WERI-Rb-1 (cell line): ENCODE measurements at regions not wholly inside any gene's neighbourhood (a gene's known extent, or its start where the extent isn't known, plus 50 kb on each side); places are given as distances from the start of the nearest gene placed in this dataset.
"Not testable (repeated sequence)": the region's sequence is repeated elsewhere in the genome, so short reads cannot be mapped to it uniquely, and the experiment has no call there.

Experiments
- DNase-seq: peaks from one replicate; pipeline ENCODE4 v3.0.0-alpha.2; 2020
- H3K27ac ChIP-seq: fragments of 250-450 bp; sonication (Bioruptor Pico); 2 replicates; pipeline ENCODE4 v1.5.1; 2020; ENCODE audit warnings: mild to moderate bottlenecking, moderate library complexity
- H3K27me3 ChIP-seq: fragments of 250-450 bp; sonication (Bioruptor Pico); 2 replicates; pipeline ENCODE4 v1.5.1; 2021; ENCODE audit warnings: mild to moderate bottlenecking, low read depth, moderate library complexity; ENCODE audit not compliant: insufficient read depth, severe bottlenecking
- H3K36me3 ChIP-seq: fragments of 250-450 bp; sonication (Bioruptor Pico); 2 replicates; pipeline ENCODE4 v1.5.1; 2020; ENCODE audit warnings: mild to moderate bottlenecking, moderate library complexity
- H3K4me3 ChIP-seq: 2 replicates; pipeline ENCODE4 v1.5.1; 2011; ENCODE audit warnings: low read depth, mild to moderate bottlenecking, control low read depth, low read length
- H3K9me3 ChIP-seq: fragments of 250-450 bp; sonication (Bioruptor Pico); 2 replicates; pipeline ENCODE4 v1.5.1; 2021; ENCODE audit warnings: mild to moderate bottlenecking, moderate library complexity; ENCODE audit not compliant: severe bottlenecking
- CTCF ChIP-seq: IDR thresholded peaks from 2 replicates; pipeline ENCODE4 v1.5.1; 2011; ENCODE audit warnings: low read depth, mild to moderate bottlenecking, control low read depth, inconsistent platforms, low read length

- H3K9me3 ChIP-seq, H3K27ac ChIP-seq, H3K36me3 ChIP-seq, H3K4me3 ChIP-seq, H3K27me3 ChIP-seq: not testable (repeated sequence)
- peak; percentile 23; the same call in 1 of the 2 replicates for TF ChIP-seq CTCF
- DNase-seq, result peak; percentile 67
Observed at GRCh38 chr15:31650055-31650701, 323.5 kb downstream of the KLF13 start.

GRCh38 chr15:31656915-31657314 is 330.3 kb downstream of the KLF13 start:
- not testable (repeated sequence) for DNase-seq, H3K27ac ChIP-seq, H3K4me3 ChIP-seq, H3K9me3 ChIP-seq, H3K36me3 ChIP-seq, H3K27me3 ChIP-seq

DNA sequence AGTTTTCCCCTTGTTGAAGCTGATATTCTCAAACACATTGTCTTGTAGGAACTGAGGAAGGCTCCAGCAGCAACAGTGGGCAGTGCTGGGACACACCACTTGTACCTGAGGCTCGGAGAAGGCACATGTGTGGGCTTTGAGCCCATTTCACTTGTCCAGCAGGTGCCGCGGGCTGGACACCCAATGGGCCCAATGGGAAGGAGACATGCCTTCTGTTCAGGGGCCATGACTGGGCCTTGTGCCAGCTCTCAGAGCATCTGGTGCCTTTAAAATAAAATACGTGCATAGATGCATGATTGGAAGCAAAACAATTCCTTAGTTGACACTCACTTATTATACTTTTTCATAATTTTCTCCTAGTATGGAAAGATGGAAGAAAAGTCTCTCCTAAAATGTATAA is 334.2 kb downstream of the KLF13 start:
- Histone ChIP-seq H3K9me3 (no peaks in the 10 kb centered on the region), H3K36me3 (no peaks in the 10 kb centered on the region), H3K27me3 (no peaks in the 10 kb centered on the region), H3K4me3 (no peak overlapping the region), H3K27ac (no peak overlapping the region)
- no peak for TF ChIP-seq CTCF
- DNase-seq, result no peak

GRCh38 chr15:31665732-31666131 is 339.1 kb downstream of the KLF13 start:
- not testable (repeated sequence) for H3K27ac ChIP-seq, H3K4me3 ChIP-seq, H3K36me3 ChIP-seq, H3K27me3 ChIP-seq, DNase-seq, H3K9me3 ChIP-seq

DNA sequence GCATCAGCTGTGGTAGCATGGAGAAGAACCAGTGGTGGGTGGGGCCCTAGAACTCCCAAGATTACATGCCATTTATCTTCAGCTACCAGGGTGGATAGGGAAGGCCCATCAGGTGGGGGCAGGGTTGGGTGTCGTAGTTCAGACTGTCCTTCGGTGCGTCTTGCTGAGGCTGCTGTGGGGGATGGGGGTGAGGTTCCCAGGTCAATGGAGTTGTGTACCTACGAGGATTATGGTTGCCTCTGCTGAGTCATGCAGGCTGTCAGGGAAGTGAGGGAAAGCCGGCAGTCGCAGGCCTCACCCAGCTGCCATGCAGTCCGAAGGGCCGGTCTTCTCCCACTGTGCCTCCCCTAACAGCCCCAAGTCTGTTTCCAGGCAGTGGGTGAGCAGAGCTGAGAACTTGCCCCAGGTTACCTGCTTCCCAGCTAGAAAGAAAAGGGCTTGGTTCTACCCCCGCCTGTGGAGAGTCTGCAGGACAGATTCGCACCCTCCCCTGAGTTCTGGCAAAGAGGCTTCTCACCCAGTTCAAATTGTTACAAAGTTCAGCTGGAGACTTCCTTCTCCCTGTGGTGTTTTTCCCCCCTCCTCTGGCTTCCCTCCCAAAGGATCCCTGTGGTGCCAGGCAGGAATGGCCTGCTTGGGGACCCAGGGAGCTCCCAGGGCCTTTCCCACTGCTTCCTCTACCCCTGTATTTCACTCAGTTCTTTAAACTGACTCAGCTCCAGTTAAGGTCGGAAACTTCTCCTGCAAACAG is 342.7 kb downstream of the KLF13 start:
- not testable (repeated sequence) for H3K4me3 ChIP-seq, DNase-seq, H3K27me3 ChIP-seq, H3K27ac ChIP-seq, H3K9me3 ChIP-seq, H3K36me3 ChIP-seq

DNA sequence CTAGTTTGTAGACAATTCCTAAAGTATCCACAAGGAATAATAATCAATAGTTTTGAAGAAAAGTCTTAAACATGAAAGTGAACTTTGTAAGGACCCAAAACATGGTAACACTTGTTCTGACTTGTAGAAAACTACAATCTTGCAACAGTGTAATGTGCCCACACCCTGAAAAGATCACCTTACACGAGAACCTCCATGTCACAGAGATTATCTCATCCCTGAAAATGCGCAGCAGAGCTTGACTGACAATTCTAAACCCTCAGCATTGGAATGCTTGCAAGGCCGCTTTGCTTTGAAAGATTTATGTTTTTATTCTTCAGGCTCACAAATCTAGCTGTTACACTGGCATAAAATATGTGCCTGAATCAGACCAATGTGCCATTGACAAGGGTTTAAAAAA is 346.6 kb downstream of the KLF13 start:
- not testable (repeated sequence) for H3K27ac ChIP-seq, DNase-seq, H3K4me3 ChIP-seq, H3K36me3 ChIP-seq, H3K9me3 ChIP-seq, H3K27me3 ChIP-seq

- not testable (repeated sequence) for H3K36me3 ChIP-seq
Observed at GRCh38 chr15:31681529-31682259, 348.6 kb upstream of the CHRNA7 start.

GRCh38 chr15:31687088-31687487 is 343.2 kb upstream of the CHRNA7 start:
- not testable (repeated sequence) for H3K27me3 ChIP-seq, H3K27ac ChIP-seq, DNase-seq, H3K36me3 ChIP-seq, H3K9me3 ChIP-seq, H3K4me3 ChIP-seq

More at GRCh38 chr15:31681529-31682259, 348.6 kb upstream of the CHRNA7 start:
- H3K27me3 ChIP-seq, DNase-seq, H3K27ac ChIP-seq, H3K9me3 ChIP-seq, H3K4me3 ChIP-seq: not testable (repeated sequence)

DNA sequence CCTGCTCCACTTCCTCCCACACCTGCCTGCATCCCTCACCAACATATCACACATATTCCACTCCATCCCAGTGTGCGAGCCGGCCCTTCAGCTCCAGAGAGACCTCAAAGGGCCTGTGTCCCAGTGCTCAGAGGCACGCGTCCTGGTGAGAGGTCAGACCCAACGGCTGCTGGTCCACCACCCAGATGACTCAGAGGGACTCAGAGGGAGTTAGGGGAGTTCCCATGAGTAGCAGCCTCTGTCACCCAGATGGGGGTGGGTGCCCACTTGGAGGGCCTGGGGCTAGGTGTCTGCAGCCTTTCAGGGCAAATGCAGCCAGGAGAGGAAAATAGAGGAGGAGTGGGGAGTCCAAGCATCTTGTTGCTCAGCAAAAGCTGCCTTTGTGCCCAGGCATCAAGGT is 333.8 kb upstream of the CHRNA7 start:
- H3K27ac ChIP-seq, H3K27me3 ChIP-seq, H3K4me3 ChIP-seq, H3K36me3 ChIP-seq, DNase-seq, H3K9me3 ChIP-seq: not testable (repeated sequence)

GRCh38 chr15:31705076-31705678 is 325.1 kb upstream of the CHRNA7 start:
- H3K27me3 ChIP-seq, H3K4me3 ChIP-seq, H3K36me3 ChIP-seq, H3K9me3 ChIP-seq, DNase-seq, H3K27ac ChIP-seq: not testable (repeated sequence)

GRCh38 chr15:31707944-31708702 is 322.2 kb upstream of the CHRNA7 start:
- not testable (repeated sequence) for H3K27ac ChIP-seq, H3K36me3 ChIP-seq, H3K4me3 ChIP-seq, H3K27me3 ChIP-seq, H3K9me3 ChIP-seq, DNase-seq
